Loucy (cell line): ENCODE measurements at regions not wholly inside any gene's neighbourhood (a gene's known extent, or its start where the extent isn't known, plus 50 kb on each side); places are given as distances from the start of the nearest gene placed in this dataset.

Experiments used
- H2AFZ ChIP-seq: fragments of 200-600 bp; sonication (generic); 2 replicates; pipeline ENCODE4 v1.6.0; 2016; ENCODE audit warnings: antibody characterized with exemption, mild to moderate bottlenecking, low read length, moderate library complexity
- H3F3A ChIP-seq: fragments of 200-600 bp; 2 replicates; pipeline ENCODE4 v1.6.0; 2016; ENCODE audit warnings: antibody characterized with exemption, low read depth, mild to moderate bottlenecking
- H3K27me3 ChIP-seq: fragments of 200-600 bp; sonication (generic); 2 replicates; pipeline ENCODE4 v1.6.1; 2014; ENCODE audit warnings: low read length, mild to moderate bottlenecking; ENCODE audit not compliant: insufficient read depth, poor library complexity, severe bottlenecking
- H3K36me3 ChIP-seq: fragments of 200-600 bp; sonication (generic); 2 replicates; pipeline ENCODE4 v1.6.1; 2016; ENCODE audit warnings: low read length; ENCODE audit not compliant: insufficient read depth
- H3K4me1 ChIP-seq: fragments of 200-600 bp; sonication (generic); 2 replicates; pipeline ENCODE4 v1.5.1; 2014; ENCODE audit warnings: low read length, mild to moderate bottlenecking; ENCODE audit not compliant: insufficient read depth, poor library complexity, severe bottlenecking
- H3K4me2 ChIP-seq: fragments of 200-600 bp; sonication (generic); 2 replicates; pipeline ENCODE4 v1.6.0; 2014; ENCODE audit warnings: antibody characterized with exemption, low read length, low read depth, mild to moderate bottlenecking; ENCODE audit not compliant: poor library complexity, severe bottlenecking
- H3K4me3 ChIP-seq: fragments of 200-600 bp; sonication (generic); 2 replicates; pipeline ENCODE4 v1.5.1; 2014; ENCODE audit warnings: low read length, mild to moderate bottlenecking, mixed read lengths; ENCODE audit not compliant: poor library complexity, severe bottlenecking
- H3K79me2 ChIP-seq: fragments of 200-600 bp; sonication (generic); 2 replicates; pipeline ENCODE4 v1.6.1; 2014; ENCODE audit warnings: low read length; ENCODE audit not compliant: insufficient read depth
- H3K9ac ChIP-seq: fragments of 200-600 bp; sonication (generic); 2 replicates; pipeline ENCODE4 v1.6.0; 2014; ENCODE audit warnings: mild to moderate bottlenecking, low read depth, low read length, moderate library complexity; ENCODE audit not compliant: poor library complexity, severe bottlenecking
- H3K9me2 ChIP-seq: fragments of 200-600 bp; sonication (generic); replicated peaks from 2 replicates; pipeline ENCODE4 v1.6.1; 2016; ENCODE audit warnings: low read depth, low read length, mixed read lengths
- H3K9me3 ChIP-seq: fragments of 200-600 bp; sonication (generic); 2 replicates; pipeline ENCODE4 v1.6.1; 2014; ENCODE audit warnings: mild to moderate bottlenecking, antibody characterized with exemption, low read length, low read depth; ENCODE audit not compliant: insufficient read depth
- H4K20me1 ChIP-seq: fragments of 200-600 bp; sonication (generic); 2 replicates; pipeline ENCODE4 v1.6.0; 2014; ENCODE audit warnings: antibody characterized with exemption, low read length, mild to moderate bottlenecking; ENCODE audit not compliant: insufficient read depth, poor library complexity, severe bottlenecking
- EZH2phosphoT487 ChIP-seq: fragments of 200-600 bp; IDR thresholded peaks from 2 replicates; pipeline ENCODE4 v1.6.1; 2018; ENCODE audit warnings: antibody characterized with exemption, mild to moderate bottlenecking, moderate library complexity, borderline replicate concordance
- TF ChIP-seq, protein P1 (sequence below): fragments of 200-600 bp; sonication (generic); conservative IDR thresholded peaks from 2 replicates; pipeline ENCODE4 v1.5.1; 2014; ENCODE audit warnings: mild to moderate bottlenecking, antibody characterized with exemption, low read length

DNA sequence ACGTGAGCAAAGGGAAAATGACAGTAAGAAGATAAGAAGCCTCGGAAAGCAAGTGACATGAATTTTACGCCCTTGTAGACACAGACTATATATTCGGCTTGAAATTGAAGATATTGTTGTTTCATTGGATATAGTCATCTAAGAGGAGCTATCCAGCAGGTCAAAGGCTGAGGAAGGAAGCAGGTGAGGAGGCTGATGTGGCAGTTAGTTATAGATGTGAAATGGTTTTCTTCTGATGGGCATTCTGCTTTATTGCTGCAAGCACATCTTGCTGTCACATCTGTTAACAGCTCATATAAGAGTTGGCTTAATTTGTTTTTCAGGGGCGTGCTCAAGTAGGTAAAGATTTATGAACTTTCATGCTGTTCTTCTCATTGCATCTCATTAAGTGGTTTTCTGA is 146.1 kb downstream of the KLF5 start:
- H4K20me1 ChIP-seq, result no peaks in the 10 kb centered on the region

DNA sequence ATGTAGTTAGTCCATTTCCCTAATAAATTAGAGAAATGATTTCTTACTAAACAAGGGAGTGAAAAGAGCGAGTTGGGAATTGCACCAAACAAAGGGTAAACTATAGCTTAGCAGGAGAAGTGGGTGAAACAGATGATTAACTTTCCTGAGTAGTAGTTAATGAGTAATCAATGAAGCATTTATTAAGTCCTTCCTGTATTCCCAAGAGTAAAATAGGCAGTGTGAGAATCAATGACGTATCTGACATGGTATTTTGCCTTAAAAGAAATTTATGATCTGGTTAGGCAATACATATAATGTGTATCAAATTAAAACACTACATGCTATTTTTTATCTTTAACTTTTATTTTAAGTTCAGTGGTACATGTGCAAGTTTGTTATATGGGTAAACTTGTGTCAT is 142.8 kb downstream of the KLF5 start:
- Histone ChIP-seq H3K4me3 (no peak overlapping the region), H2AFZ (no peak overlapping the region), H3K36me3 (no peaks in the 10 kb centered on the region), H4K20me1 (no peaks in the 10 kb centered on the region), H3K27me3 (no peaks in the 10 kb centered on the region), H3K9me2 (no peaks in the 10 kb centered on the region), H3K9me3 (no peaks in the 10 kb centered on the region), H3K4me1 (no peaks in the 10 kb centered on the region), H3K4me2 (no peak overlapping the region), H3K79me2 (no peaks in the 10 kb centered on the region), H3K9ac (no peak overlapping the region), H3F3A (no peaks in the 10 kb centered on the region)
- TF ChIP-seq EZH2phosphoT487, result no peak
- TF ChIP-seq, protein P1, sequence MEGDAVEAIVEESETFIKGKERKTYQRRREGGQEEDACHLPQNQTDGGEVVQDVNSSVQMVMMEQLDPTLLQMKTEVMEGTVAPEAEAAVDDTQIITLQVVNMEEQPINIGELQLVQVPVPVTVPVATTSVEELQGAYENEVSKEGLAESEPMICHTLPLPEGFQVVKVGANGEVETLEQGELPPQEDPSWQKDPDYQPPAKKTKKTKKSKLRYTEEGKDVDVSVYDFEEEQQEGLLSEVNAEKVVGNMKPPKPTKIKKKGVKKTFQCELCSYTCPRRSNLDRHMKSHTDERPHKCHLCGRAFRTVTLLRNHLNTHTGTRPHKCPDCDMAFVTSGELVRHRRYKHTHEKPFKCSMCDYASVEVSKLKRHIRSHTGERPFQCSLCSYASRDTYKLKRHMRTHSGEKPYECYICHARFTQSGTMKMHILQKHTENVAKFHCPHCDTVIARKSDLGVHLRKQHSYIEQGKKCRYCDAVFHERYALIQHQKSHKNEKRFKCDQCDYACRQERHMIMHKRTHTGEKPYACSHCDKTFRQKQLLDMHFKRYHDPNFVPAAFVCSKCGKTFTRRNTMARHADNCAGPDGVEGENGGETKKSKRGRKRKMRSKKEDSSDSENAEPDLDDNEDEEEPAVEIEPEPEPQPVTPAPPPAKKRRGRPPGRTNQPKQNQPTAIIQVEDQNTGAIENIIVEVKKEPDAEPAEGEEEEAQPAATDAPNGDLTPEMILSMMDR, result no peak

More for the DNA sequence above, 146.1 kb downstream of the KLF5 start:
- Histone ChIP-seq H3K9ac (no peak overlapping the region), H2AFZ (no peak overlapping the region), H3K79me2 (no peaks in the 10 kb centered on the region), H3K27me3 (no peaks in the 10 kb centered on the region), H3K36me3 (no peaks in the 10 kb centered on the region), H3F3A (no peaks in the 10 kb centered on the region), H3K9me2 (no peaks in the 10 kb centered on the region), H3K4me3 (no peak overlapping the region), H3K4me2 (no peak overlapping the region), H3K9me3 (no peaks in the 10 kb centered on the region), H3K4me1 (no peaks in the 10 kb centered on the region)
- TF ChIP-seq, protein P1, result no peak
- TF ChIP-seq EZH2phosphoT487, result no peak

DNA sequence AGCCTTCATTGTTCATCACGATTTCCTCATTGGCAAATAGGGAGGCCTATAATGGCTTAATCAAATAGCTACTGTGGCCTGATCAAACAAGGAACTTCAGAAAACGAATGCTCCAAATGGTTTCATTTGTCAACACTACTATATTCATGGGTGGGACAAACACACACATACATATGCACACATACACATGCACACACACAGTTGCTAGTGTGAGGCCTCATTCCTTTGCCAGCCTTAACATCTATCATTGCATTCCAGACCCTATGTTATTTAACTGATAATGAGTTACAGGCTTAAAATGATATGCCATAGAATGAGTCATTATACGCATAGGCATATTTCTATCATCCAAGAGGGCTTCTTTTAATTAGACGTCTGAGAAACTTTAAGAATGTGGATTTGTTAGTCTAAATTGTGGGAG is 140.2 kb downstream of the KLF5 start:
- no peak overlapping the region for H3K4me3 ChIP-seq
- H3K36me3 ChIP-seq, result no peaks in the 10 kb centered on the region
- no peaks in the 10 kb centered on the region for H3K9me2 ChIP-seq
- H3K4me1 ChIP-seq, result no peaks in the 10 kb centered on the region
- H4K20me1 ChIP-seq, result no peaks in the 10 kb centered on the region
- H3K27me3 ChIP-seq, result no peaks in the 10 kb centered on the region
- no peak overlapping the region for H3K9ac ChIP-seq
- H3K9me3 ChIP-seq, result no peaks in the 10 kb centered on the region
- H3K79me2 ChIP-seq, result no peaks in the 10 kb centered on the region
- H3K4me2 ChIP-seq, result no peak overlapping the region
- TF ChIP-seq, protein P1, result no peak
- no peak for TF ChIP-seq EZH2phosphoT487
- no peaks in the 10 kb centered on the region for H3F3A ChIP-seq
- H2AFZ ChIP-seq, result no peak overlapping the region
